ENCODE measurements at regions not wholly inside any gene's neighbourhood (a gene's known extent, or its start where the extent isn't known, plus 50 kb on each side); places are given as distances from the start of the nearest gene placed in this dataset.

- TF ChIP-seq, protein P1, sequence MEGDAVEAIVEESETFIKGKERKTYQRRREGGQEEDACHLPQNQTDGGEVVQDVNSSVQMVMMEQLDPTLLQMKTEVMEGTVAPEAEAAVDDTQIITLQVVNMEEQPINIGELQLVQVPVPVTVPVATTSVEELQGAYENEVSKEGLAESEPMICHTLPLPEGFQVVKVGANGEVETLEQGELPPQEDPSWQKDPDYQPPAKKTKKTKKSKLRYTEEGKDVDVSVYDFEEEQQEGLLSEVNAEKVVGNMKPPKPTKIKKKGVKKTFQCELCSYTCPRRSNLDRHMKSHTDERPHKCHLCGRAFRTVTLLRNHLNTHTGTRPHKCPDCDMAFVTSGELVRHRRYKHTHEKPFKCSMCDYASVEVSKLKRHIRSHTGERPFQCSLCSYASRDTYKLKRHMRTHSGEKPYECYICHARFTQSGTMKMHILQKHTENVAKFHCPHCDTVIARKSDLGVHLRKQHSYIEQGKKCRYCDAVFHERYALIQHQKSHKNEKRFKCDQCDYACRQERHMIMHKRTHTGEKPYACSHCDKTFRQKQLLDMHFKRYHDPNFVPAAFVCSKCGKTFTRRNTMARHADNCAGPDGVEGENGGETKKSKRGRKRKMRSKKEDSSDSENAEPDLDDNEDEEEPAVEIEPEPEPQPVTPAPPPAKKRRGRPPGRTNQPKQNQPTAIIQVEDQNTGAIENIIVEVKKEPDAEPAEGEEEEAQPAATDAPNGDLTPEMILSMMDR (conservative IDR thresholded peaks at IDR 0.05), result no peak
- no peak for TF ChIP-seq EZH2 (IDR thresholded peaks at IDR 0.05; ENCODE audit: low read depth)
Observed at GRCh38 chr2:177036747-177037146, 175.8 kb upstream of the HNRNPA3 start.

Measured in PC-9 (cell line).